Karpas-422 (cell line): ENCODE measurements at regions not wholly inside any gene's neighbourhood (a gene's known extent, or its start where the extent isn't known, plus 50 kb on each side); places are given as distances from the start of the nearest gene placed in this dataset.

ENCODE experiments used
- DNase-seq: peaks from one replicate; pipeline ENCODE4 v3.0.0-alpha.2; 2015
- H2AFZ ChIP-seq: fragments of 200-600 bp; sonication (generic); 2 replicates; pipeline ENCODE4 v1.6.1; 2014; ENCODE audit warnings: antibody characterized with exemption, low read length, mixed read lengths
- H3K27ac ChIP-seq: fragments of 200-600 bp; sonication (generic); 2 replicates; pipeline ENCODE4 v1.5.1; 2014; ENCODE audit warnings: mild to moderate bottlenecking, low read length, moderate library complexity
- H3K27me3 ChIP-seq: fragments of 200-600 bp; sonication (generic); 2 replicates; pipeline ENCODE4 v1.6.1; 2014; ENCODE audit warnings: low read length, mixed read lengths
- H3K36me3 ChIP-seq: fragments of 200-600 bp; sonication (generic); 2 replicates; pipeline ENCODE4 v1.6.1; 2014; ENCODE audit warnings: low read length, mixed read lengths; ENCODE audit not compliant: insufficient read depth
- H3K4me1 ChIP-seq: fragments of 200-600 bp; sonication (generic); 2 replicates; pipeline ENCODE4 v1.6.1; 2014; ENCODE audit warnings: mild to moderate bottlenecking, low read length, mixed read lengths
- H3K4me2 ChIP-seq: fragments of 200-600 bp; sonication (generic); 2 replicates; pipeline ENCODE4 v1.6.1; 2014; ENCODE audit warnings: low read length, low read depth, mild to moderate bottlenecking; ENCODE audit not compliant: poor library complexity, severe bottlenecking
- H3K4me3 ChIP-seq: fragments of 200-600 bp; sonication (generic); 2 replicates; pipeline ENCODE4 v1.5.1; 2014; ENCODE audit warnings: mild to moderate bottlenecking, antibody characterized with exemption, low read length, mixed read lengths
- H3K79me2 ChIP-seq: fragments of 200-600 bp; sonication (generic); 2 replicates; pipeline ENCODE4 v1.6.1; 2014; ENCODE audit warnings: mild to moderate bottlenecking, low read length, mixed read lengths
- H3K9ac ChIP-seq: fragments of 200-600 bp; sonication (generic); 2 replicates; pipeline ENCODE4 v1.6.0; 2014; ENCODE audit warnings: low read length
- H3K9me2 ChIP-seq: fragments of 200-600 bp; sonication (generic), shearing (Covaris generic); replicated peaks from 2 replicates; pipeline ENCODE4 v1.6.0; 2014; ENCODE audit warnings: mild to moderate bottlenecking, low read length, moderate library complexity; ENCODE audit not compliant: insufficient read depth
- H3K9me3 ChIP-seq: fragments of 300-700, 200-600 bp; sonication (generic); 2 replicates; pipeline ENCODE4 v1.6.1; 2014; ENCODE audit warnings: low read length, mixed read lengths
- H4K20me1 ChIP-seq: fragments of 200-600 bp; sonication (generic); 2 replicates; pipeline ENCODE4 v1.6.1; 2014; ENCODE audit warnings: mild to moderate bottlenecking, antibody characterized with exemption, low read length, low read depth; ENCODE audit not compliant: insufficient read depth

DNA sequence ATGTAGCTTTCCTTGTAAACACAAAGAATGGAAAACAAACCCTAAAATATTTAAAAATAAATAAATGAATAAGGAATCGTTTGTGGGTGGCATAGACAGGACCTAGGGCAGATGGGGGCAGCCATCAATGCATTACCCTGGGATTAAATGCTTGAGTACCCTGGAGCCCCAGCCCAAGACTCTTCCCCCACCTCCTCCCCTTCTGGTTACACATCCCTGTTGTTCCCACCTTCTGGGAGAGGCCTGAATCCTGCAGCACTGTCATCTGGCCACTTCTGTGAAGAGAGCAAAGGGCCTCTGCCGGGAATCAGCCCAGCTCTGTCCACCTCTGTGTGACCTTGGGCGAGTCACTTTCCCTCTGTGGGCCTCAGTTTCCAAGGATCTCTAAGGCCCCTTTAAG, 61.6 kb upstream of the COL13A1 start:
- Histone ChIP-seq H3K9me3 (no peaks in the 10 kb centered on the region), H3K79me2 (no peaks in the 10 kb centered on the region), H2AFZ (no peak overlapping the region), H3K27ac (no peak overlapping the region), H3K9me2 (no peaks in the 10 kb centered on the region), H4K20me1 (no peaks in the 10 kb centered on the region), H3K4me2 (no peak overlapping the region), H3K9ac (no peak overlapping the region), H3K4me3 (no peak overlapping the region), H3K4me1 (no peaks in the 10 kb centered on the region), H3K27me3 (no peaks in the 10 kb centered on the region), H3K36me3 (no peaks in the 10 kb centered on the region)
- no peak for DNase-seq

DNA sequence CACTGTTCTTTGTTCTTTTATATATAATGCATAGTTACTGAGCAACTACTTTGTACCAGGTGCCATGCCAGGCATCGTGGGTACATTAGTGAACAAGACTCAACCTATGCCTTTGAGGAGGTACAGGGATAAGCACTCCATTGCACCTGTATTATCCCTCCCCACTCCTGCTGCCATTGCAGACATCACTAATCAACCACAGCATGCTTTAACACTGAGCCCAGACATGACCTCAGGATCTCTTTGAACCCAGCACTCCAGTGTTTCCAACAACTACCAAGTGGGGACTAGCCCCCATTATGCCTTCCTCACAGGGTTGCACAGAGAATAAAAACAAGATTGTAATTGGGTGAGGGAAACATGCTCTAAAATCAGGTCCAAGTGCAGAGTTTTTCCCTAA, 60.5 kb upstream of the COL13A1 start:
- no peak for DNase-seq
- Histone ChIP-seq H3K27ac (no peak overlapping the region), H3K36me3 (no peaks in the 10 kb centered on the region), H3K9ac (no peak overlapping the region), H3K79me2 (no peaks in the 10 kb centered on the region), H2AFZ (no peak overlapping the region), H3K4me1 (no peaks in the 10 kb centered on the region), H3K4me3 (no peak overlapping the region), H3K4me2 (no peak overlapping the region), H3K27me3 (no peaks in the 10 kb centered on the region), H4K20me1 (no peaks in the 10 kb centered on the region), H3K9me3 (no peaks in the 10 kb centered on the region), H3K9me2 (no peaks in the 10 kb centered on the region)

DNA sequence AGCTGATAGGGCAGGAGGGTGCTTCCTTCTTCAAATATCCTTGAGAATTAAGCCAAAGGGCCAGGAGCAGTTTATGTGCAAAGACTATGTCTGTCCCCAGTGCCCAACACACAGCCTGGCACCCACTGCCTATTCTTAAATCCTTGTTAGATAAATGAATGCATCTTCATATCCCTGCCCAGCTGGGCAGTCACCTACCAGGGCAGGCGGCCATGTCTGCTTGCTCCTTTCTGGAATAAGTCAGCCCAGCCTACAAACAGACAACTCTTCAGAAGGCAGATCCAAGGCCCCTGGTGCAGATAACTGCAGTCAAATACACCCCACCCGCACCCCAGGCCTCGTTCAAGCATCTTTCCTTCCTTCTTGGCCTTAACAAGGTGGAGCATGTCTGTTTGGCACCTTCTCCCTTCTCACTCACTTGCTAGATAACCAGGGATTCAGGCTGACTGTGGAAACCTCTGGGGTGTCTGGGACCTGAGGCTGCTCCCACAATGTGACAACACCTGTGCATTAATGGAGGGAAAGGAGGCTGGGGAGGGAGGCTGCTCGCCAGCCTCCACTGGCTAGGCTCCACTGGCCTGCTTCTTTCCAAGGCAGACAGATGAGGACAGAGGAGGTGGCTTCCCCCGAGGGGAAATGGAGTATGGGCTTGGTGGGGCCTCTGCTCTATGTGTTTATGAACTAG, 59.9 kb upstream of the COL13A1 start:
- no peaks in the 10 kb centered on the region for H3K4me1 ChIP-seq
- H3K9me3 ChIP-seq = no peaks in the 10 kb centered on the region
- no peak overlapping the region for H3K9ac ChIP-seq
- H3K4me2 ChIP-seq = no peak overlapping the region
- H3K36me3 ChIP-seq = no peaks in the 10 kb centered on the region
- DNase-seq = no peak
- H3K27me3 ChIP-seq = no peaks in the 10 kb centered on the region
- H3K79me2 ChIP-seq = no peaks in the 10 kb centered on the region
- H3K9me2 ChIP-seq = no peaks in the 10 kb centered on the region
- no peak overlapping the region for H3K27ac ChIP-seq
- no peaks in the 10 kb centered on the region for H4K20me1 ChIP-seq
- H2AFZ ChIP-seq = no peak overlapping the region
- H3K4me3 ChIP-seq = no peak overlapping the region

DNA sequence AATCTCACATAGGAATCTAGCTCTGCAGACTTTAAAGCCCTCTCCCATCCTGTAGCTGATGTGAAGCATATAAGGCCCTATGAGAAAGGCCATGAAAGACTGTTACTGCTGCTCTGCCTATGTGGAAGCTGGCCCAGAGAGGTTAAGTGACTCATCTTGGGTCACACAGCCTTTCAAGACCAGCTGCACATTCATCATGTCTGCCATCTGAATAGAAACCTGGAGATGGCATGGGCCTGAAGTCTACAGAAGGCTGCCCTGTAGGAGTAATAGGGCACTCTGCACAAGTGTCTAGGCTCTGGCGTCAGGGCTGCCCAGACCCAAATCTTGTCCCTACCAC, 59.4 kb upstream of the COL13A1 start:
- no peaks in the 10 kb centered on the region for H4K20me1 ChIP-seq
- no peaks in the 10 kb centered on the region for H3K9me3 ChIP-seq
- H3K36me3 ChIP-seq = no peaks in the 10 kb centered on the region
- no peaks in the 10 kb centered on the region for H3K9me2 ChIP-seq
- no peak overlapping the region for H2AFZ ChIP-seq
- no peak overlapping the region for H3K4me2 ChIP-seq
- no peak overlapping the region for H3K27ac ChIP-seq
- H3K9ac ChIP-seq = no peak overlapping the region
- H3K79me2 ChIP-seq = no peaks in the 10 kb centered on the region
- no peak for DNase-seq
- no peaks in the 10 kb centered on the region for H3K4me1 ChIP-seq
- H3K27me3 ChIP-seq = no peaks in the 10 kb centered on the region
- H3K4me3 ChIP-seq = no peak overlapping the region

DNA sequence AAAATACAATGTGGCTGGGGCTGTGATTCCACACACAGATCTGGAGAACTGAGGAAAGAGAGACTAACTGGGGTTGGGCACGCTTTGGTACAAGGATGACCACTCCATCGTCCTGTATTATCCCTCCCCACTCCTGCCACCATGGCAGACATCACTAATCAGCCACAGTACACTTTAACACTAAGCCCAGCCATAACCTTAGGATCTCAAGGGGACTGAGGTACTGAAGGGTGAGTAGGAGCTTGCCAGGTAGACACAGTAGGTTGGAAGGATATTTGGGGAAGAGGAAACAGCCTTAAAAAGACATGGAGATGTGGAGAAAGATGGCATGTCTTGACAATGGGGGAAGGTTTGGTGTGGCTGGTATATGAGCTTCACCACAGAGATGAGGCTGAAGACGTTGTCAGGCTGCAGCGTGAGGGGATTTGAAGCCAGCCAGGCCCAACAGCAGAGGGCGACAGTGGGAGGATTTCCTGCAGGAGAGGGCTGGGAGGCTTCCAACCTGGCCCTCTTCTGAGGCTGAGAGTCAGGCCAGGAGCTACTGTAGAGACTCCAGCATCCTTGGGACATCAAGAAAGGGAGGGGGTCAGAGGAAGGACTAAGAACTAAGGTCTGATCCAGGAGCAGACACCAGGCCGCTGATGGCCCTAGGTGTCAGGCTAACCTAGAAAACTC, 58.6 kb upstream of the COL13A1 start:
- Histone ChIP-seq H3K79me2 (no peaks in the 10 kb centered on the region), H3K4me3 (no peak overlapping the region), H3K4me1 (no peaks in the 10 kb centered on the region), H3K4me2 (no peak overlapping the region), H3K9me2 (no peaks in the 10 kb centered on the region), H3K36me3 (no peaks in the 10 kb centered on the region), H3K27ac (no peak overlapping the region), H4K20me1 (no peaks in the 10 kb centered on the region), H3K27me3 (no peaks in the 10 kb centered on the region), H3K9me3 (no peaks in the 10 kb centered on the region), H3K9ac (no peak overlapping the region), H2AFZ (no peak overlapping the region)
- peak; percentile 65 for DNase-seq

DNA sequence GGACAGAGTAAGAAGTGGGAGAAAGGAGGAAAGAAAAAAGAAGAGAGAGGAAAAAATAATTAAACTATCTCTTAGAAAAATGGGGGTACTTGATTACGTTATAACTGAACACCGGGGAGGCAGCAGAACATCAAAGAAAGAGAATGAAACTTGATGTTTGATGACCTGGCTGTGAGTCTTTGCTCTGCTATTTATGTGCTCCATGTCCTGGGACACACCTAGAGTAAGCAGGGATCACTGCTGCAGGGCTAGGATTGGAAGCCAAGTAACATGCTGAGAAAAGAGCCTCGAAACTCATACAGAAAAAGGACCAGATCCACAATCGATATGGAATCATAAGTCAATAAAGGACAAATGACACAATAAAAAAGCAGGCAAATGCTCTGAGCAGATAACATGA, 56.7 kb upstream of the COL13A1 start:
- Histone ChIP-seq H3K9me2 (no peaks in the 10 kb centered on the region), H2AFZ (no peak overlapping the region), H3K9me3 (no peaks in the 10 kb centered on the region), H3K27ac (no peak overlapping the region), H4K20me1 (no peaks in the 10 kb centered on the region), H3K4me1 (no peaks in the 10 kb centered on the region), H3K9ac (no peak overlapping the region), H3K4me2 (no peak overlapping the region), H3K79me2 (no peaks in the 10 kb centered on the region), H3K36me3 (no peaks in the 10 kb centered on the region), H3K27me3 (no peaks in the 10 kb centered on the region), H3K4me3 (no peak overlapping the region)
- DNase-seq = no peak

DNA sequence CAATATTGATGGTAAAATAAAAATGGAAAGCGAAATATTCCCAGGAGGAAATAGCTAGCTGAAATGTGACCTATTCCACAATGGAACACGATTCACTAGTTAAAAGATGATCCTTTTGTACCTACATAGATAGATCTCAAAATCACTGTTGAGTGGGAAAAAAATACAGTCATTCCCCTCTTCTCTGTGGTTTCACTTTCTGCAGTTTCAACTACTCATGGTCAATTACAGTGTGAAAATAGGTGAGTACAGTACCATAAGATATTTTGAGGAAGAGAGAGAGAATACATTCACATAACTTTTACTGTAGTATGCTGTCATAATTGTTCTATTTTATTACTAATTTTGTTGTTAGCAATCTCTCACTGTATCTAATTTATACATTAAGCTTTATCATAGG, 56.0 kb upstream of the COL13A1 start:
- Histone ChIP-seq H3K27ac (no peak overlapping the region), H3K4me3 (no peak overlapping the region), H3K79me2 (no peaks in the 10 kb centered on the region), H3K4me2 (no peak overlapping the region), H3K9me2 (no peaks in the 10 kb centered on the region), H3K9me3 (no peaks in the 10 kb centered on the region), H3K4me1 (no peaks in the 10 kb centered on the region), H4K20me1 (no peaks in the 10 kb centered on the region), H3K27me3 (no peaks in the 10 kb centered on the region), H2AFZ (no peak overlapping the region), H3K36me3 (no peaks in the 10 kb centered on the region), H3K9ac (no peak overlapping the region)
- DNase-seq = no peak

DNA sequence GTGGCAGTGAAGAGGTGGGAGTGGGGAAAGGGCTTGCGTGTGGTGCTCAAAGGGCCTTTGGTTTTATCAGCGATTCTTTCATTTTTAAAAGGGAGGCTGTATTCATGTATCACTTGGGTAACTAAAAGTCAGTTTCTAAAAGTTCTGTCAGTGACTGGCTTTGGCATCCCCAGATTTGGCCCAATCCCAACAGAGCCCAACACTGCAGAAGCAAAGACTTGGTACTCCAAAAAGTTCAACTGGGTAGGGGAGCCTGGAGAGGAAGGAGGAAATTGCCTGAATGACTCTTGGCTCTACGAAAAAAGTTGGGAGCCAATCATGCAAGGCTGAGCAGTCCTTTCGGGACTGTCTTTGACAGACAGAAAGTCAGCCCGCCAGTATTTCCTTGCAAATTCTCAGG, 54.5 kb upstream of the COL13A1 start:
- Histone ChIP-seq H3K9ac (no peak overlapping the region), H3K4me1 (no peaks in the 10 kb centered on the region), H3K9me3 (no peaks in the 10 kb centered on the region), H2AFZ (no peak overlapping the region), H3K27me3 (no peaks in the 10 kb centered on the region), H3K4me3 (no peak overlapping the region), H3K4me2 (no peak overlapping the region), H3K27ac (no peak overlapping the region), H3K79me2 (no peaks in the 10 kb centered on the region), H3K36me3 (no peaks in the 10 kb centered on the region), H3K9me2 (no peaks in the 10 kb centered on the region), H4K20me1 (no peaks in the 10 kb centered on the region)
- DNase-seq = no peak
